ENCODE measurements at regions not wholly inside any gene's neighbourhood (a gene's known extent, or its start where the extent isn't known, plus 50 kb on each side); places are given as distances from the start of the nearest gene placed in this dataset.

DNA sequence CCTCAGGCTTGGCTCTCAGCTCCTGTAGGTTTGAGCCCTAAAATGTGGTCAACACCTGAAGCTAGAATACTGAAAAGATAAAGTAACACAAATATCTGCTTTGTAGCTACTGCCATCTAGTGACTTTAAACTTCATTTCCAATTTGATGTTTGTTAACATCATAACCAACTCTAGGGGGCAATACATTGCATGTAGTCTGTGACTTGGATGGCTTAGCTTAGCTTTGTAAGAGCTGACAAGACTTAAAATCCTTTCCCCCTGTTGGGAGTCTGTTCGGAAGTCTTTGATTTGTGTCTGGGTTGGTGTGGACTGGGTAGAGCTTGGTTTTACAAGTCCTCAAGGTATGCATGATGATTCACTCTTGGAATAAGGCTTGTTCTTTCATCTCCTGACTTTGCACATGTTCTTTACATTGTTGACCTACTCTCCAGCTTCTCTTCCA is 51.7 kb downstream of the SCN11A start:
- DNase-seq (ENCODE audit: low spot score), result peak; percentile 55

- DNase-seq (ENCODE audit: low spot score), result no peak
These were observed 53.7 kb downstream of the SCN11A start for GRCh38 chr3:38998086-38998485.

DNA sequence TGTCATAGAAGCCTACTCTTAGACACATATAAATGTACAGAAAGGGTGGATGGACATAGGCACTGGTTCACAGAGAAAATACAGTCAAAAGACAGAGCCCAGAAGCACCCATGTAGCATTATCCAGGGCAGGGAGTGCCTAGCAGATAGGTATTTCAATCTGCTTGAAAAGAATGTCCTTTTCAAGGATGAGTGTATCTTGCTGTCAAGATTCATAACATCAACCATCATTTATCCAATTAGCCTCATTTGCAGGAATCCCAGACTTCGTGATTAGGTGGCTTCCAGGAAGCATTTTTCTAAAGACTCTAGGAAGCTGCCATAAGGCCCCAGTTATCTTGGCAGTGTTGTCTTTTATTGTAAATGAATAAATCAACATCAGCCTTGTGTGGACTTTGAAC is 55.6 kb downstream of the SCN11A start:
- DNase-seq (ENCODE audit: low spot score), result no peak

DNA sequence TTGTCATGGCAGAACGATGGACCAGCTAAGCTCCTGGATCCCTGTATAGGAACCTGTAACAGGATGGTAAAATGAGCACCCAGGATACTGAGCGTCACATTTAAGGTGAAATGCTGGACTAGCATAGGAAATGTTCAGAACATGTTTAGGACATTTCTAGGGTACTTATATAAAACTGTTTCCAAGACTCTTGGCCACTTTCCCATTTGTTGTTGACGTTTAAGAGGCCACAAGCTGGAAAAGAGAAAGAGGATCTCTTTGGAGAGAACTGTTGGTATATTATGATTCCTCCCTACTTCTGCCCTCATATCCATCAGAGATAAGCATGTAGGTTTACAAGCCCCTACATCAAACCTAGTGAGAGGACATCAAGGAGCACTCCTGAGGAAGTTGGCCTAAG is 57.5 kb downstream of the SCN11A start:
- DNase-seq (ENCODE audit: low spot score), result no peak

DNA sequence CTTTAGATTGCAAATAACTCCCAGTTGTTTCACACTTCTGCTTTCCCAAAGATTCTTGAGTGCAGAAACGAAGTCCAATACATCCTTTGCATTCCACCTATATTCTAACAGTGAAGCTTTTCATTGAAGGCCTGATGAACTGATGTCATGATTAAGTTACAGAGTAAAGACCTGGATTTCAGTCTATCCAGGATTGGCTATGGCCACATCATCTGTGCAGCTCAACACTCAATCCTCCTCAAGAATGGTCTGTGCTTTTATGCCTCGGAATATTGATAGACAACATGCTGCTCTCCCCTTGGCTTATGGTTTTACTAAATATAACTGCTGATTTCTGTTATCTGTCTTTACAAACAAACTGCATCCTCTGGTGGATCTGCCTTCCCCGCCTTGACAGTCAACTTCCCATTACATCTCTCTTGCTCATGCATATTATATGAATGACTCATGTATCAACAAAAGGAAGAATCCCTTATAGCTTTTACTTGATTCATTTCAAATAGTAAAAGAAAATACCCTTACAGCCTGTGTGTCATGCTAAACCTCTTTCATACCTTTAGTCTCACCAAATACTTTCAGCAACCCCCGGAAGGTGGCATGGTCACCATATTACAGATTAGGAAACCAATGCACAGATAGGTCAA is 59.5 kb downstream of the SCN11A start:
- no peak for DNase-seq (ENCODE audit: low spot score)

- DNase-seq (ENCODE audit: low spot score), result no peak
These were observed 61.1 kb downstream of the SCN11A start for GRCh38 chr3:38990621-38991020.

DNA sequence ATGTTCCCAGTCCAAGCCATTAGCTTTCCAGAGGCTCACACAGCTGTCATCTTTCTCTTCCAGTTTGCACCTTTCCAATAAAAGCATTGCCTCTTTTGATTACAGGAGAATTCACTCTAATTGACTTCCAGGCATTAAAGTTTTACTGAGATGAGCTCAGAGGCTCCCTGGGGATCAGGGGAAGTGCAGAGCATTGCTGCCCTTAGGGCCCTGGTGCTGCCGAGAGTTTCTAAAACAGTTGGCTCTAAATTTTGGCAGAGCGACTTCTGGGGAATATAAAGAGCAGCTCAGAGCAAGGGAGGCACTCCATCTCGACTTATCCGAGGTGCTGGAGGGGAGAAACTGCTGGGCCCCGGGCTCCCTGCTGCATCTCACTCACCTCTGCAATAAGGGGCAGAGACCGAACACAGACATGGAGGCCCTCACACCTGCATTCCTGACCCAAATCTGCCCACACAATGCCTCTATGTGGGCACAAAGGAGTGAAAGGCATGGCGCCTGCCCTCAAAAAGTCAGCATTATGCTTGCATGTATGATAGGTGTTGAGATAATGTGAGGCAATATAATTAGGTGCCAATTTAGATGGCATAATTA is 61.7 kb downstream of the SCN11A start:
- DNase-seq (ENCODE audit: low spot score), result no peak

DNA sequence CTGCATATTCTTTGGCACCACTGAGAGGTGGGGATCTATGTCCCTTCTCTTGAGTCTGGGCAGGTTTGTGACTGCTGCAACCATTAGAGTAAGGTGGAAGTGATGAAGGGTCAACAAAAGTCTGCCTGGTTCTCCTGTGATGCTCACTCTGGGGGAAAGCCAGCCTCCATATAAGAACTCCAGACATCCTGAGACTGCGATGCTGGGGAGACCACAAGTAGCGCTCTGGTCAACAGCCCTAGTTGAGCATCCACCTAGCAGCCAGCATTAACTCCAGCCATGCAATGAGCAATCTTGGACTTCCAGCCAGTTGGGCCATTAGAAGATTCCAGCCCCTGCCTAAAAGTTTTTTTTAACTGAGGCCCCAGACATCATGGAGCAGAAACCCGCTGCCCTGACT is 62.8 kb downstream of the SCN11A start:
- no peak for DNase-seq (ENCODE audit: low spot score)

GRCh38 chr3:38987456-38987855 is 64.3 kb downstream of the SCN11A start:
- no peak for DNase-seq (ENCODE audit: low spot score)

DNA sequence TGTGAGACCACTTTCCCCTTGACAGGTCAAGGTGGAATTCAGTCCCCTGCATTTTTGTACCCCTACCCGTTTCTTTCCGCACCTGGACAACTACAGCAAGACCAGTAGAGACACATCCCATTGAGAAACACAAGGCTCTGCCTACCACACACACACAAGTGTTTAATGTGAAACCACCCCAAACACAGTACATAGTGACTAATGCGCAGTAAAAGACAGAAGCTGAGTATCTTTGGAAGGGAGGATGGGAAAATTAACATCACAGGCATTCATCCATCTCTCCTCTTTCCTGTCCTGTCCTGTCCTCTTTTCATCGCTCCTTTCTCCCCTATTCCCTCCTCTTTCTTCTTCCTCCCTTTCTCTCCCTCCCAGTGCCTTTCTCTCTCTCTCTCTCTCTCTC is 64.8 kb downstream of the SCN11A start:
- no peak for DNase-seq (ENCODE audit: low spot score)

GRCh38 chr3:38985981-38986380 is 65.8 kb downstream of the SCN11A start:
- no peak for DNase-seq (ENCODE audit: low spot score)

DNA sequence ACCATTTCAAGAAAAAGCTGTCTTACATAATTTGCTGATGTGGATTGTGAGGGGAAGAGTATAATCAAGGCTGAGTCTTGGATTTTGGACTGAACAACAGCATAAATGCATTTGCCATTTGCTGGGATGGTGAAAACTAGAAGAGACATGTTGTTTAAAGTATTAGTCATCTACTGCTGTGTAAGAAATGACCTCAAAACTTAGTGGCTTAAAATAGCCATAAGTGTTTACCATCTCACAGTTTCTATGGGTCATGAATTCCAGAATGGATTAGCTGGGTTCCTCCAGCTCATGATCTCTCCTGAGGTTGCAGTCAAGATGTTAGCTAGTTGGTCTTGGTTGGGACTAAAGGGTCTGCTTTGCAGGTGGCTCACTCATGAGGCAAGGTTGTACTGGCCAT is 66.2 kb downstream of the SCN11A start:
- DNase-seq (ENCODE audit: low spot score), result no peak

DNA sequence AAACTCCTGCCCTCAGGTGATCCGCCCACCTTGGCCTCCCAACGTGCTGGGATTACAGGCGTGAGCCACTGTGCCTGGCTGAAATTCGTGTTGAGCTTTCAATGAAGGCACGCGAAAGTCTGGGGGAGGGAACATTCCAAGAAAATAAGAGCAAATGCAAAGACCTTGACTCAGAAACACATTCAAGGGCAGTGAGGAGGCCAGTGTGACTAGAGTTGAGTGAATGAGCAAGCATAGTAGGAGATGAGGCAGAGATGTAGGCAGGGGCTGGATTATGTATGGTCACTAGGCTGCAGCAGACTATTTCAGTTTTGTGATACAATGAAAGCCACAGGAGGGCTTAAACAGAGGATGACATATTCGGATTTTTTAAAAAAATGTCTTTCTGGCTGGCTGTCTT is 67.0 kb downstream of the SCN11A start:
- DNase-seq (ENCODE audit: low spot score), result no peak

GRCh38 chr3:38984110-38984509 is 67.6 kb downstream of the SCN11A start:
- DNase-seq (ENCODE audit: low spot score), result no peak

DNA sequence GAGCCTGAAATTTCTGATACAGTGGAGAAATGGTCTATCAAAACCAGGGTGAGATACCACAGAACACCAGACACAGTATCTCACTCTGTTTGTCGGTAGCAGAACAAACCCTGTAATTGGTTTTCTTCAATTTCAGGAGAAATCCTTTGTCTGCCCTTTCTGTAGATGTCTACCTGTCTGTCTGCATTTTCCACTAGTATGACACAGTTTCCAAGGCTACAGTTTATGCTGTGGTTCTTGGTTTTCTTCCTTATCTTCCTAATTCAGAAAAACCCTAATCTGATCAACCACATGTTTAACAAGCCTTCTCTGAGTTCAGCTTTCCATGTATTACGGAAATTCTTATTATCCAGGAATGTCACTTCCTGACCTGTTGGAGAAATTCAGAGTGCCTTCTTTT is 70.8 kb downstream of the SCN11A start:
- DNase-seq (ENCODE audit: low spot score), result no peak

DNA sequence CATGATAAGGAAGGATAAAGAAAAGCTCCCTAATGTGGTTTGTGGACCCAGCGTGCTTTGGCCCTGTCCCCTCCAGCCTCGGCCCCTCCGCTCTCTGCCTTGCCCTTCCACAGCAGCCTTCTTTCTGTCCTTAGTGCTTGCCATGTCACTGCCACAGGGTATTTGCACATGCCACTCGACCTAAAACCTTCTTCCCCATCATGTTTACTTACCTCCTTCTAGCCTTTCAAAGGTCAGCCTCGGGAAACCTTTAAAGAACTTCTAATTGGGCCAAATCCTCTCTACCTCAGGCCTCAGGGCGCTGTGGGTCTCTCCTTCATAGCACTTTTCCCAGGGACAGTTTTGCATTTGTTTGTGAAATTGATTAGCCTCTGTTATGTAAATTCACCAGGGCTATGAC is 73.0 kb downstream of the SCN11A start:
- DNase-seq (ENCODE audit: low spot score), result no peak

GRCh38 chr3:38970851-38971638 is 80.7 kb downstream of the SCN11A start:
- no peak for DNase-seq (ENCODE audit: low spot score)

- no peak for DNase-seq (ENCODE audit: low spot score)
These were observed 82.2 kb downstream of the SCN11A start for GRCh38 chr3:38969317-38970235.

- DNase-seq (ENCODE audit: low spot score), result no peak
These were observed 82.9 kb downstream of the SCN11A start for GRCh38 chr3:38968891-38969290.

DNA sequence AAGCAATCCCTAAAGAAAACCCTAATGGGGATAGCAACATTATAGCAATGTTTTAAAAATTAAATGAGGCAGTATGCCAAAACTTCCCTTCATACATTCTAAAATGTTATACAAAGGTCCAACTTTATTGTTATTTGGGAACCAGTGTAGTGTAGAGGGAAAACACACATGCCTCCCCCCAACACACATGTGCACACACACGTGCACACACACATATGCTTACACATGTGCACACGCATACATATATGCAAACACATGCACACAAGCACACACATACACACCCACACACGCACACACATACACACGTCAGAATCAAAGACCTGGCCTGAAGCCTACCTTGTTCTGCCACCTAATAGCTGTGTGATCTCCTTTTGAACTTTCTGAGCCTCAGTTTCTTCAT is 83.3 kb downstream of the SCN11A start:
- DNase-seq (ENCODE audit: low spot score), result no peak

GRCh38 chr3:38967693-38967989 is 84.1 kb downstream of the SCN11A start:
- DNase-seq (ENCODE audit: low spot score), result no peak

All from activated CD4-positive, alpha-beta T cell treated with anti-CD3 and anti-CD28 coated beads, Interleukin-2, Interleukin-4, amounts not matched to agents 100 ng/mL and 50 ng/mL, durations not matched to agents 16 hours and 8 hours (primary cell).